CD4-positive, alpha-beta T cell treated with Interleukin-6 at 100 ng/mL for 8 hours (primary cell): ENCODE measurements at regions not wholly inside any gene's neighbourhood (a gene's known extent, or its start where the extent isn't known, plus 50 kb on each side); places are given as distances from the start of the nearest gene placed in this dataset.
"Not testable (repeated sequence)": the region's sequence is repeated elsewhere in the genome, so short reads cannot be mapped to it uniquely, and the experiment has no call there.

Experiments used
- DNase-seq: peaks from one replicate; pipeline ENCODE4 v3.0.0-alpha.2; 2020; ENCODE audit warnings: mixed read lengths, low spot score

GRCh38 chr6:150683320-150683719 lies 83.6 kb downstream of the PLEKHG1 start:
- DNase-seq, result no peak

GRCh38 chr6:150684161-150684560 lies 84.5 kb downstream of the PLEKHG1 start:
- DNase-seq, result no peak

- DNase-seq, result no peak
Measured at GRCh38 chr6:150684714-150685459, 85.2 kb downstream of the PLEKHG1 start.

GRCh38 chr6:150685860-150686259 lies 86.2 kb downstream of the PLEKHG1 start:
- peak; percentile 16 for DNase-seq

- DNase-seq, result no peak
Measured at GRCh38 chr6:150686566-150686965, 86.9 kb downstream of the PLEKHG1 start.

- no peak for DNase-seq
Measured at GRCh38 chr6:150687508-150687907, 87.8 kb downstream of the PLEKHG1 start.

- no peak for DNase-seq
Measured at GRCh38 chr6:150689900-150690590, 90.4 kb downstream of the PLEKHG1 start.

GRCh38 chr6:150690681-150691080 lies 91.0 kb downstream of the PLEKHG1 start:
- no peak for DNase-seq

- no peak for DNase-seq
Measured at GRCh38 chr6:150691463-150691862, 91.8 kb downstream of the PLEKHG1 start.

GRCh38 chr6:150692604-150693003 lies 92.9 kb downstream of the PLEKHG1 start:
- no peak for DNase-seq

GRCh38 chr6:150694889-150695288 lies 95.2 kb downstream of the PLEKHG1 start:
- no peak for DNase-seq

- DNase-seq, result no peak
Measured at GRCh38 chr6:150695652-150696051, 96.0 kb downstream of the PLEKHG1 start.

GRCh38 chr6:150696190-150696589 lies 96.5 kb downstream of the PLEKHG1 start:
- DNase-seq, result no peak

- DNase-seq, result not testable (repeated sequence)
Measured at GRCh38 chr6:150696918-150697317, 97.2 kb downstream of the PLEKHG1 start.

- DNase-seq, result no peak
Measured at GRCh38 chr6:150697515-150697914, 97.8 kb downstream of the PLEKHG1 start.

- DNase-seq, result no peak
Measured at GRCh38 chr6:150698391-150698790, 98.7 kb downstream of the PLEKHG1 start.

- DNase-seq, result no peak
Measured at GRCh38 chr6:150702675-150703074, 103.0 kb downstream of the PLEKHG1 start.

GRCh38 chr6:150704447-150705192 lies 104.9 kb downstream of the PLEKHG1 start:
- no peak for DNase-seq

GRCh38 chr6:150705392-150705791 lies 105.7 kb downstream of the PLEKHG1 start:
- DNase-seq, result no peak

GRCh38 chr6:150710236-150710635 lies 110.6 kb downstream of the PLEKHG1 start:
- DNase-seq, result no peak

- DNase-seq, result no peak
Measured at GRCh38 chr6:150711061-150711460, 111.4 kb downstream of the PLEKHG1 start.

GRCh38 chr6:150711584-150712504 lies 112.2 kb downstream of the PLEKHG1 start:
- DNase-seq, result no peak
